HepG2 (cell line): ENCODE measurements at regions not wholly inside any gene's neighbourhood (a gene's known extent, or its start where the extent isn't known, plus 50 kb on each side); places are given as distances from the start of the nearest gene placed in this dataset.

Source experiments
- BRCA1 ChIP-seq: sonication (generic); formaldehyde crosslinking; IDR thresholded peaks from 2 replicates; pipeline ENCODE4 v1.4.0; 2020; ENCODE audit warnings: missing genetic modification reagents
- CTCF ChIP-seq: sonication (generic); formaldehyde crosslinking; IDR thresholded peaks from 2 replicates; pipeline ENCODE4 v1.5.0; 2020; ENCODE audit warnings: mild to moderate bottlenecking, missing genetic modification reagents, moderate library complexity
- POLR2A ChIP-seq, 2 experiments: IDR thresholded peaks; 2 replicates each; pipeline ENCODE4 v1.6.1; 2011; ENCODE audit warnings: low read depth in 2 of 2, low read length in 2 of 2, mild to moderate bottlenecking in 1 of 2, moderate library complexity in 1 of 2; ENCODE audit not compliant: insufficient read depth in 1 of 2
- RAD51 ChIP-seq: fragments of 450-650 bp; IDR thresholded peaks from 2 replicates; pipeline ENCODE4 v1.6.1; 2016; ENCODE audit warnings: borderline replicate concordance
- SMYD3 ChIP-seq: sonication (generic); formaldehyde crosslinking; IDR thresholded peaks from 2 replicates; pipeline ENCODE4 v1.8.1; 2023; ENCODE audit warnings: mild to moderate bottlenecking, missing genetic modification reagents
- TP53 ChIP-seq: sonication (generic); formaldehyde crosslinking; conservative IDR thresholded peaks from 2 replicates; pipeline ENCODE4 v1.4.0; 2020; ENCODE audit warnings: missing genetic modification reagents
- ZNF33B ChIP-seq: sonication (generic); formaldehyde crosslinking; IDR thresholded peaks from 2 replicates; pipeline ENCODE4 v1.5.1; 2020; ENCODE audit warnings: mild to moderate bottlenecking, missing genetic modification reagents
- ZNF646 ChIP-seq: sonication (generic); formaldehyde crosslinking; IDR thresholded peaks from 2 replicates; pipeline ENCODE4 v1.9.0; 2021; ENCODE audit warnings: mild to moderate bottlenecking, missing genetic modification reagents
- ZNF878 ChIP-seq: sonication (generic); formaldehyde crosslinking; IDR thresholded peaks from 2 replicates; pipeline ENCODE4 v1.8.1; 2023; ENCODE audit warnings: mild to moderate bottlenecking, missing genetic modification reagents, moderate library complexity
- TF ChIP-seq, protein P1 (sequence below): sonication (generic); formaldehyde crosslinking; IDR thresholded peaks from 2 replicates; pipeline ENCODE4 v1.4.0; 2020; ENCODE audit warnings: low read depth, mild to moderate bottlenecking, missing genetic modification reagents
- TF ChIP-seq, protein P2 (sequence below): sonication (generic); formaldehyde crosslinking; IDR thresholded peaks from 2 replicates; pipeline ENCODE4 v1.4.0; 2020; ENCODE audit warnings: missing genetic modification reagents, mild to moderate bottlenecking, borderline replicate concordance

DNA sequence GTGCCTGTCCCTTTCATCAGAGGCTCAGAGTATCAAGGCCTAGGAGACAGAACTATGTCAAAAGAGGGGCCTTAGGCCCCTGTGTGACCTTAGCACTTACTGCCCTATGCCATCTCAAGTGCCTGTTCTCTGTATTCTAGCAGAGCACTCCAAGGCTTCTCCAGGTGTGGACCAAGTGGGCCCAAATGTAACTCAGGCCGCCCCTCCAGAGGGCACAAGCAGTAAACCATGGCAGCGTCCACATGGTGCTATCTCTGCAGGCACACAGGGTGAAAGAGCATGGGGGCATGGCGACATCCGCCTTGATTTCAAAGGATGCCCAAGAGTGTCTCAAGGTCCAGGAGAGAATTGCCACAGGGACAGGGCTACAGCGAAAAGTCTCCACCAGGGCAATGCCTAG lies 628.7 kb downstream of the RPS29 start:
- TF ChIP-seq, protein P1, sequence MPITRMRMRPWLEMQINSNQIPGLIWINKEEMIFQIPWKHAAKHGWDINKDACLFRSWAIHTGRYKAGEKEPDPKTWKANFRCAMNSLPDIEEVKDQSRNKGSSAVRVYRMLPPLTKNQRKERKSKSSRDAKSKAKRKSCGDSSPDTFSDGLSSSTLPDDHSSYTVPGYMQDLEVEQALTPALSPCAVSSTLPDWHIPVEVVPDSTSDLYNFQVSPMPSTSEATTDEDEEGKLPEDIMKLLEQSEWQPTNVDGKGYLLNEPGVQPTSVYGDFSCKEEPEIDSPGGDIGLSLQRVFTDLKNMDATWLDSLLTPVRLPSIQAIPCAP (CRISPR knock-in tag): no peak
- TF ChIP-seq RAD51: no peak
- TF ChIP-seq ZNF646: no peak
- TF ChIP-seq SMYD3 (CRISPR knock-in tag): no peak
- no peak for TF ChIP-seq CTCF
- TF ChIP-seq, protein P2, sequence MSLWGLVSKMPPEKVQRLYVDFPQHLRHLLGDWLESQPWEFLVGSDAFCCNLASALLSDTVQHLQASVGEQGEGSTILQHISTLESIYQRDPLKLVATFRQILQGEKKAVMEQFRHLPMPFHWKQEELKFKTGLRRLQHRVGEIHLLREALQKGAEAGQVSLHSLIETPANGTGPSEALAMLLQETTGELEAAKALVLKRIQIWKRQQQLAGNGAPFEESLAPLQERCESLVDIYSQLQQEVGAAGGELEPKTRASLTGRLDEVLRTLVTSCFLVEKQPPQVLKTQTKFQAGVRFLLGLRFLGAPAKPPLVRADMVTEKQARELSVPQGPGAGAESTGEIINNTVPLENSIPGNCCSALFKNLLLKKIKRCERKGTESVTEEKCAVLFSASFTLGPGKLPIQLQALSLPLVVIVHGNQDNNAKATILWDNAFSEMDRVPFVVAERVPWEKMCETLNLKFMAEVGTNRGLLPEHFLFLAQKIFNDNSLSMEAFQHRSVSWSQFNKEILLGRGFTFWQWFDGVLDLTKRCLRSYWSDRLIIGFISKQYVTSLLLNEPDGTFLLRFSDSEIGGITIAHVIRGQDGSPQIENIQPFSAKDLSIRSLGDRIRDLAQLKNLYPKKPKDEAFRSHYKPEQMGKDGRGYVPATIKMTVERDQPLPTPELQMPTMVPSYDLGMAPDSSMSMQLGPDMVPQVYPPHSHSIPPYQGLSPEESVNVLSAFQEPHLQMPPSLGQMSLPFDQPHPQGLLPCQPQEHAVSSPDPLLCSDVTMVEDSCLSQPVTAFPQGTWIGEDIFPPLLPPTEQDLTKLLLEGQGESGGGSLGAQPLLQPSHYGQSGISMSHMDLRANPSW (CRISPR knock-in tag): no peak
- no peak for TF ChIP-seq ZNF878 (CRISPR knock-in tag)
- no peak for TF ChIP-seq TP53 (CRISPR knock-in tag)
- no peak for TF ChIP-seq POLR2A (IDR thresholded peaks at IDR 0.05; ENCODE audit: insufficient read depth in 1 of 2, low read depth in 2 of 2, low read length in 2 of 2)
- TF ChIP-seq ZNF33B (CRISPR knock-in tag): no peak
- TF ChIP-seq BRCA1: no peak
